Suprapubic skin (tissue), 4 donors: ENCODE measurements at regions not wholly inside any gene's neighbourhood (a gene's known extent, or its start where the extent isn't known, plus 50 kb on each side); places are given as distances from the start of the nearest gene placed in this dataset.
"Not testable (repeated sequence)": the region's sequence is repeated elsewhere in the genome, so short reads cannot be mapped to it uniquely, and the experiment has no call there.

Source experiments
- CTCF ChIP-seq, 2 donors: fragments of 200-600 bp in 1 of 2; fragments of 450-650 bp in 1 of 2; sonication (generic) in 1 of 2; IDR thresholded peaks; one replicate each; pipeline ENCODE4 v1.5.1; 2016 to 2019; ENCODE audit warnings: antibody characterized with exemption in 2 of 2, mild to moderate bottlenecking in 1 of 2, moderate library complexity in 1 of 2
- POLR2A ChIP-seq, 2 donors: fragments of 450-650 bp; IDR thresholded peaks; one replicate each; pipeline ENCODE4 v1.6.1; 2017; ENCODE audit warnings: antibody characterized with exemption in 2 of 2, mild to moderate bottlenecking in 2 of 2, moderate library complexity in 2 of 2
- POLR2AphosphoS5 ChIP-seq, 3 donors: sonication (generic); formaldehyde crosslinking; IDR thresholded peaks; one replicate each; pipeline ENCODE4 v1.6.1; 2017; ENCODE audit warnings: antibody characterized with exemption in 3 of 3

DNA sequence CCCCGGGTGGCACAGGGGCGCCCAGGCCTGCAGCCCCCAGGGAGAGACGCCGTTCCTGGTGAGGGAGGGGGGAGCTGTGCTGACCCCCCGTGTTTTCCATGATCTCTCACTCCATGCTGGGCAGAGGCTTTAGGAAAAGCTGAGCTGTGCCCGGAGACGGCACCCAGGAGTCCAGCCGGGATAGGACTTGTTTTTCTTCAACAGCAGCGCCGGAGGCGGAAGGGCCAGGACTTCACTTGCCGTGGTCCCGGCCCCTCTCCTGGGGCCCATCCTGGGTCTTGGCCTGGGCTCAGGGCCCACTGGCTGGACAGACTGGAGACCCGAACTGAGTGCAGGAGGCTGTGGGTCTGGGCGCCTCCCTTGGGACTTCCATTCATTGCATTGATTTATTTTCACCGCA is 176.8 kb upstream of the ZNF469 start:
- TF ChIP-seq POLR2A, CTCF, POLR2AphosphoS5 (IDR thresholded peaks at IDR 0.05): not testable (repeated sequence)
